ENCODE measurements at regions not wholly inside any gene's neighbourhood (a gene's known extent, or its start where the extent isn't known, plus 50 kb on each side); places are given as distances from the start of the nearest gene placed in this dataset.

GRCh38 chr18:76730901-76731300 lies 91.5 kb upstream of the ZNF236 start:
- Histone ChIP-seq H3K9me3 (peaks cover 0 to 9% of the 10 kb centered on the region in 2 donors), H3K4me3 (no peak overlapping the region), H3K27ac (no peak overlapping the region), H3K36me3 (no peaks in the 10 kb centered on the region), H3K27me3 (no peaks in the 10 kb centered on the region), H3K4me1 (no peaks in the 10 kb centered on the region)
- TF ChIP-seq CTCF (IDR thresholded peaks at IDR 0.05), result no peak
- no peak for DNase-seq (ENCODE audit: low spot score in 2 of 2)
- intact Hi-C loops (cut with DNase I), result no loop called here

- Histone ChIP-seq H3K27me3 (no peaks in the 10 kb centered on the region), H3K4me1 (no peaks in the 10 kb centered on the region), H3K36me3 (no peaks in the 10 kb centered on the region), H3K9me3 (peaks cover 0 to 9% of the 10 kb centered on the region in 2 donors), H3K27ac (no peak overlapping the region), H3K4me3 (no peak overlapping the region)
- intact Hi-C loops (cut with DNase I), result no loop called here
- no peak for DNase-seq (ENCODE audit: low spot score in 2 of 2)
- TF ChIP-seq CTCF (IDR thresholded peaks at IDR 0.05), result no peak
These were observed 94.8 kb upstream of the ZNF236 start for GRCh38 chr18:76727589-76727988.

GRCh38 chr18:76725445-76725844 lies 96.9 kb upstream of the ZNF236 start:
- intact Hi-C loops (cut with DNase I), result no loop called here
- no peaks in the 10 kb centered on the region for H3K36me3 ChIP-seq

GRCh38 chr18:76722224-76723061 lies 99.9 kb upstream of the ZNF236 start:
- intact Hi-C loops (cut with DNase I), result no loop called here
- no peaks in the 10 kb centered on the region for H3K9me3 ChIP-seq
- H3K4me1 ChIP-seq, result no peaks in the 10 kb centered on the region
- no peak for DNase-seq (ENCODE audit: low spot score in 2 of 2)
- H3K4me3 ChIP-seq, result no peak overlapping the region
- no peak for TF ChIP-seq CTCF (IDR thresholded peaks at IDR 0.05)
- H3K27me3 ChIP-seq, result no peaks in the 10 kb centered on the region
- no peaks in the 10 kb centered on the region for H3K36me3 ChIP-seq
- H3K27ac ChIP-seq, result no peak overlapping the region

More at GRCh38 chr18:76725445-76725844, 96.9 kb upstream of the ZNF236 start:
- TF ChIP-seq CTCF (IDR thresholded peaks at IDR 0.05), result no peak
- Histone ChIP-seq H3K27ac (no peak overlapping the region), H3K4me3 (no peak overlapping the region), H3K4me1 (no peaks in the 10 kb centered on the region), H3K9me3 (peaks cover 0 to 9% of the 10 kb centered on the region in 2 donors), H3K27me3 (no peaks in the 10 kb centered on the region)
- no peak for DNase-seq (ENCODE audit: low spot score in 2 of 2)

GRCh38 chr18:76721207-76721996 lies 101.0 kb upstream of the ZNF236 start:
- no peak for DNase-seq (ENCODE audit: low spot score in 2 of 2)
- no peaks in the 10 kb centered on the region for H3K9me3 ChIP-seq
- no peak for TF ChIP-seq CTCF (IDR thresholded peaks at IDR 0.05)
- no peaks in the 10 kb centered on the region for H3K27me3 ChIP-seq
- no peaks in the 10 kb centered on the region for H3K4me1 ChIP-seq
- intact Hi-C loops (cut with DNase I), result no loop called here
- H3K4me3 ChIP-seq, result no peak overlapping the region
- no peaks in the 10 kb centered on the region for H3K36me3 ChIP-seq
- no peak overlapping the region for H3K27ac ChIP-seq
